ENCODE measurements at regions not wholly inside any gene's neighbourhood (a gene's known extent, or its start where the extent isn't known, plus 50 kb on each side); places are given as distances from the start of the nearest gene placed in this dataset.

DNA sequence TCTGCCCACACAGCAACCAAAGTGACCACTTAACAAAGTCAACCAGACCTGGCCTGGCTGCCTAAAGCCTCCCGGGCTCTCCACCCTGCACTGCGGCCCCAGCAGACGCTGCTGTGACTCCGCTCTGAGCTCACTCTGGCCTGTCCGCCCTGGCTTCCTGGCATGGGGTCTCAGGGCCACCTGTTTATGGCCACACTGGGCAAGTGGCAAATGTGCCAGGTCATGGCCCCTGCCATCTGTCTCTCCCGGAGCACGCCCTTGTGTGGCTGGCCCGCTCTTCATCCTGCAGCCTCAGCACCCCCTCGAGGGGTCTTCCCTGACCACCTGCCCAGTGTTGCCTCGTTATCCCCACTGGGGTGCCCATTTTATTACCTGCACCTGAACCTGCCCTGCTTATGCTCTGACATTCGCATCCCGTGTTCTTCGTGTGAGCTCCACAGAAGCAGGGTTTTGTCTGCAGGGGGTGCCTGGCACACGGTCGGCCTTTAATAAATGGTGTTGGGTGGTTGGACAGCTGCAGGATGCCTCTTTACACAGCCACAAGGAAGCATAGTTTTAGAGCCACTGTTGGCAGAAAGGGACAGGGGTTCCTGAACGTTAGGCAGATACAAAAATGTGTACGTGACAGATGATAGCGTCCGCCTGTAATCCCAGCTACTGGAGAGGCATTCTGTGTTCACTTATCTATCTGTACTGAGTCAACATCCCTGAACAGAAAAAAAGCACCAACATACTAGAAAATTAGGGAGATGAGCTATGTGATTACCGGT lies 785.6 kb downstream of the TBC1D22A start:
- H3K27ac Mint-ChIP-seq (ENCODE audit: unreplicated experiment), result no peak overlapping the region
- H3K9me3 Mint-ChIP-seq, result peaks cover 5% of the 10 kb centered on the region
- H3K4me1 Mint-ChIP-seq, result no peaks in the 10 kb centered on the region
- TF ChIP-seq, protein P1, sequence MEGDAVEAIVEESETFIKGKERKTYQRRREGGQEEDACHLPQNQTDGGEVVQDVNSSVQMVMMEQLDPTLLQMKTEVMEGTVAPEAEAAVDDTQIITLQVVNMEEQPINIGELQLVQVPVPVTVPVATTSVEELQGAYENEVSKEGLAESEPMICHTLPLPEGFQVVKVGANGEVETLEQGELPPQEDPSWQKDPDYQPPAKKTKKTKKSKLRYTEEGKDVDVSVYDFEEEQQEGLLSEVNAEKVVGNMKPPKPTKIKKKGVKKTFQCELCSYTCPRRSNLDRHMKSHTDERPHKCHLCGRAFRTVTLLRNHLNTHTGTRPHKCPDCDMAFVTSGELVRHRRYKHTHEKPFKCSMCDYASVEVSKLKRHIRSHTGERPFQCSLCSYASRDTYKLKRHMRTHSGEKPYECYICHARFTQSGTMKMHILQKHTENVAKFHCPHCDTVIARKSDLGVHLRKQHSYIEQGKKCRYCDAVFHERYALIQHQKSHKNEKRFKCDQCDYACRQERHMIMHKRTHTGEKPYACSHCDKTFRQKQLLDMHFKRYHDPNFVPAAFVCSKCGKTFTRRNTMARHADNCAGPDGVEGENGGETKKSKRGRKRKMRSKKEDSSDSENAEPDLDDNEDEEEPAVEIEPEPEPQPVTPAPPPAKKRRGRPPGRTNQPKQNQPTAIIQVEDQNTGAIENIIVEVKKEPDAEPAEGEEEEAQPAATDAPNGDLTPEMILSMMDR (conservative IDR thresholded peaks at IDR 0.05), result no peak
- DNase-seq (ENCODE audit: low read depth, low spot score), result no peak
- no peak overlapping the region for H3K4me3 Mint-ChIP-seq
- no peaks in the 10 kb centered on the region for H3K36me3 Mint-ChIP-seq (ENCODE audit: low read depth)
- peaks cover 3% of the 10 kb centered on the region for H3K27me3 Mint-ChIP-seq (ENCODE audit: low read depth)

DNA sequence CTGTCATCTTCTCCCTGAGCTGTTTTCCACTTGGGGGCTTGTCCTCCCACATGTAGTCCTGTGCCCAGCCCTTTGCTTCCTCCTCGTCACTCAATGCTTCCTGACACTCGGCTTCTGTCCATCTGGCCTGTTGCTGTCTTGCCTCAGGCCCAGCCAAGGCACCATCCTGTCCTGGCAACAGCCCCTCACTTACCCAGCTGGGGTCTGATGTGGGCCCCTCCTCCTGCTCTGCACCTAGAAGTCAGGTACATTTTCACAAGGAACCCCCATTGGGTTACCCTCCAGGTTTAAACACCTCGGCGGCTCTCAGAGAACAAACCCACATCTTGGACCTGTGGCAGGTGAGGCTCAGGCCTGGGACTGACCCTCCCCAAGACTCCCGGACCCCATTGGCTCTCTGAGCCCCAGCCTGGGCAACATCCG lies 784.8 kb downstream of the TBC1D22A start:
- H3K9me3 Mint-ChIP-seq, result peaks cover 5% of the 10 kb centered on the region

DNA sequence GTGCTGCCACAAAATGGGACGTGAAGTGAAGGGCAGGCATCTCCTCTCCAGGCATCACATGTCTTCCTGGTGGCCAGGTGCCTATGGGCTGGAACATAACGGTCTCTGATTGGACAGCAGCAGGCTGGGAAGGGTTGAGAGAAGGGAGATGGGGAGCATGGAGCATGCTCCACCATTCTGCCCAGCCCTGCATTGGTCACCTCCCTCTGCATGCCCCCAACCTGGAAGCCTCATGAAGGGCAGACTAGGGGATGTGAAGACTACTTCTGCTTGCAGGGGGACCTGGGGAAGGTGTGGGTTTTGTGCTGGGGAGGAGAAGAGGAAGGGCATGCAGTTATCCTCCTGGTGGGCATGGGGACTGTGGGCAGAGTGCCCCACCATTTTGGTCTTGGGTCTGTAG lies 782.2 kb downstream of the TBC1D22A start:
- no peak overlapping the region for H3K4me3 Mint-ChIP-seq
- H3K9me3 Mint-ChIP-seq, result peaks cover 11% of the 10 kb centered on the region
- peaks cover 6% of the 10 kb centered on the region for H3K27me3 Mint-ChIP-seq (ENCODE audit: low read depth)

More for the DNA sequence above, 784.8 kb downstream of the TBC1D22A start:
- Mint-ChIP-seq H3K4me3 (no peak overlapping the region), H3K27ac (ENCODE audit: unreplicated experiment) (no peak overlapping the region), H3K27me3 (ENCODE audit: low read depth) (no peaks in the 10 kb centered on the region), H3K36me3 (ENCODE audit: low read depth) (no peaks in the 10 kb centered on the region), H3K4me1 (no peaks in the 10 kb centered on the region)
- TF ChIP-seq, protein P1 (conservative IDR thresholded peaks at IDR 0.05), result no peak
- no peak for DNase-seq (ENCODE audit: low read depth, low spot score)

DNA sequence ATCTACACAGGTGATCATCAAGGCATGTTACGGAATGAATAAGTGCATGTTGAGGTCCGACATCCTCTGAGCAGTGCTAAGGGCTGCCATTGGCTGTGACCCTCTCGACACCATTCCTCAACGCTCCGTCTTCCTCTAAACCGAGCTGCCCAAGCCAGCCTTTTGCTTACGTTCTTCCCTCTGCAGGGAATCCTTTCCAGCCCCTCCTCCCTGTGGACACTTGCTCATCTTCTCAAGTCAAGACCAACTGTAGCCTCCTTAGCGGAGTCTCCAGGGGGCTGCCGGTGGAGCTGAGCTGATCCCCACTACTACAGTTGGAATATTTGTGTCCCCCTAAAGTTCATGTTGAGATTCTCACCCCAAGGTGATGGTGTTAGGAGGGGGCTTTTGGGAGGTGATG lies 781.0 kb downstream of the TBC1D22A start:
- H3K4me3 Mint-ChIP-seq, result no peak overlapping the region
- no peak overlapping the region for H3K27ac Mint-ChIP-seq (ENCODE audit: unreplicated experiment)
- H3K36me3 Mint-ChIP-seq (ENCODE audit: low read depth), result peaks cover 3% of the 10 kb centered on the region
- H3K4me1 Mint-ChIP-seq, result no peaks in the 10 kb centered on the region
- no peak for DNase-seq (ENCODE audit: low read depth, low spot score)
- peaks cover 6% of the 10 kb centered on the region for H3K27me3 Mint-ChIP-seq (ENCODE audit: low read depth)
- TF ChIP-seq, protein P1 (conservative IDR thresholded peaks at IDR 0.05), result no peak
- H3K9me3 Mint-ChIP-seq, result peaks cover 11% of the 10 kb centered on the region

More for the DNA sequence above, 782.2 kb downstream of the TBC1D22A start:
- no peak overlapping the region for H3K27ac Mint-ChIP-seq (ENCODE audit: unreplicated experiment)
- TF ChIP-seq, protein P1 (conservative IDR thresholded peaks at IDR 0.05), result no peak
- no peaks in the 10 kb centered on the region for H3K4me1 Mint-ChIP-seq
- peaks cover 3% of the 10 kb centered on the region for H3K36me3 Mint-ChIP-seq (ENCODE audit: low read depth)
- DNase-seq (ENCODE audit: low read depth, low spot score), result no peak

DNA sequence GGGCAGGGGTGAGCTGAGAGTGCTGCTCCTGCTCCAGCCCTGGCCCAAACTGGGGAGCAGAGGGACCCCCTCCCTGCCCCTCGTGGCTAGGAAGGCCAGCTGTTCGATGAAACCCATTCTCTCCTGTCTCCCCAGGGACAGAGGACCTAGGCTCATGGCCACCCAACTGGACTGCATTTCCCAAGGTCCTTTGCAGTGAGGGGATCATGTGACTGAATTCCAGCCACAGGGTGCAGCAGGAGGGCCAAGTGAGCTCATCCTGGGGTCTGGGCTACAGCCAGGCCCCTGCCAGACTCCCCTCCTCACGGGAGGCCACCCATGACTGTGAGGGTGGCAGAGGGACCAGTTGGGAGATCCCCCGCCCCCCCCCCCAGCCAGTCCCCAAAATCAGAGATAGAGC lies 777.6 kb downstream of the TBC1D22A start:
- no peak for DNase-seq (ENCODE audit: low read depth, low spot score)
- H3K27ac Mint-ChIP-seq (ENCODE audit: unreplicated experiment), result no peak overlapping the region
- peaks cover 14% of the 10 kb centered on the region for H3K9me3 Mint-ChIP-seq
- TF ChIP-seq, protein P1 (conservative IDR thresholded peaks at IDR 0.05), result no peak
- peaks cover 6% of the 10 kb centered on the region for H3K27me3 Mint-ChIP-seq (ENCODE audit: low read depth)
- H3K36me3 Mint-ChIP-seq (ENCODE audit: low read depth), result peaks cover 3% of the 10 kb centered on the region
- no peak overlapping the region for H3K4me3 Mint-ChIP-seq
- no peaks in the 10 kb centered on the region for H3K4me1 Mint-ChIP-seq

Measured in neural crest cell (in vitro differentiated cells).